Amniotic stem cell (primary cell): ENCODE measurements at regions not wholly inside any gene's neighbourhood (a gene's known extent, or its start where the extent isn't known, plus 50 kb on each side); places are given as distances from the start of the nearest gene placed in this dataset.
"Not testable (repeated sequence)": the region's sequence is repeated elsewhere in the genome, so short reads cannot be mapped to it uniquely, and the experiment has no call there.

ENCODE experiments used
- DNase-seq: peaks from one replicate; lab custom pipeline; 2025; lab: John Stamatoyannopoulos, UW

DNA sequence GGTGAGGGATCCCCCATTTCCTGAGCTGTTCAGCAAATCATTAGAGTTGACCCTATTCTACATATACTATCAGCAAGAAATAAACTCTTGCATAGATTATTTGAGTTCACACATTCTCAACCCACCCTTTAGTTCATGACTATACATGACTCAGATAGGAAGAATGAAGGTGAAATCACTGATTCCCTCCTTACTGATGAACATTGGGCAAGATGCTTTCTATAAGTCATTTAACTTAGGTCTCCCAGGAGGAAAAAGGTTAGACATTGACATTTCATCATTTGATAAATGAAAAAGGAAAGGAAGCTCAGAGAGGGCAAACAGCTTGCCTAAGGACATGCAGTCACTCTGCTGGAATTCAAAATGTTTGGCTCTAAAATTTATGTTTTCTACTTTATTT, 408.0 kb downstream of the TMEM182 start:
- DNase-seq, result no peak

GRCh38 chr2:103172821-103173220, 411.0 kb downstream of the TMEM182 start:
- DNase-seq, result no peak

- no peak for DNase-seq
Measured at GRCh38 chr2:103174711-103175110, 412.9 kb downstream of the TMEM182 start.

- DNase-seq, result no peak
Measured at GRCh38 chr2:103176294-103176915, 414.6 kb downstream of the TMEM182 start.

DNA sequence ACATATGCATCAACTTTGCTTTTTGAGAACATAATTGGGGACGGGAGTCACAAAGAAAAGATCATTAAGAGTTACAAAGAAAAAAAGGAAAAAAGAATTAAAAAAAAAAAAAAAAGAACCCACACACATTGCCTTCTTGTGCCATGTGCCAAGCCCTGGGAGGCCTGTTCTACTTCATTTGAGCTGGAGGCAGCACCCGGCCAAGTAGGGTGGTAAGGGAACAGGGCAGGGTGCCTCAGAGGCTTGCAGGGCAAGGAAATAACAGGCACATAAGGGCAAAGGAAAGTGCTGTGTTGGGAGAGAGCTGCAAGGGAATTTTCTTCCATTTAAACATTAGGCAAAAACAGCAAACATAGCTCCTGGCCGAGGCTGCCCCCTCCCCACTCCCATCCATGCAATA, 418.0 kb downstream of the TMEM182 start:
- DNase-seq, result no peak

DNA sequence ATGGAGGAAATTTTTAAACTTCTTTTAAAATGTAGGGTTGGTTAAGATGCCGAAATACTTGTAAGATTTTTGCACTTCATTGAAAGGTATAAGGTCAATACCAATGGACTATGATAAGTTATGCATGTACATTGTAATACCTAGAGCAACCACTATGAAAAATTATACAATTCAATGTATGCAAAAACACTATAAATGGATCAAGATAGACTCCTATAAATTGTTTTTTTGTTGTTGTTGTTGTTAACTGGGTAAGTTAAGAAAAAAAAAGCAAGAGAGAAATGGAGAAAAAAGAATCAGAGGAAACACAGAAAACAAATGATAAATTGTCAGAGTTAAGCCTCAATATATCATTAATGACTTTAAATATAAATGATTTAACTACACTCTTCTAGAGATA, 421.2 kb downstream of the TMEM182 start:
- DNase-seq, result no peak

GRCh38 chr2:103196802-103197201, 435.0 kb downstream of the TMEM182 start:
- no peak for DNase-seq

GRCh38 chr2:103200774-103201173, 438.9 kb downstream of the TMEM182 start:
- DNase-seq, result not testable (repeated sequence)

DNA sequence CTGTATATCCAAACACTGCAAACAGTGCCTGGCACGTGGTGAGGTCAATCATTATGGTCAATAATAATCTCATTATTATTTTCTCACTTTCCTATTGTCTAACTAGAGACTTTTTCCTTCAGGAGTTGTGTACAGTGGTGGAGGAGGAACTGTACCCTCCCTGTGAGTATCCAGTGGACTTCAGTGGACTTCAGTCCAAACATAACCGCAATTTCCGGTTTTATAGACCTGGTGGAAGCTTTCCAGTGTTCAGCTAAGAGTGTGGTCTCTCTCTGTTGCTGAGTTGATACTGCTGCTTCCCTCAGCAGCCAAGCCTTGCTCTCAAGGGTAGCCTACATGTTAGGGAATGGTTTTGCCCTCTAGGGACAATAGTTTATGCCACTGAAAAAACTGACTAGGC, 447.1 kb downstream of the TMEM182 start:
- no peak for DNase-seq

- no peak for DNase-seq
Measured at GRCh38 chr2:103213028-103213542, 451.3 kb downstream of the TMEM182 start.

DNA sequence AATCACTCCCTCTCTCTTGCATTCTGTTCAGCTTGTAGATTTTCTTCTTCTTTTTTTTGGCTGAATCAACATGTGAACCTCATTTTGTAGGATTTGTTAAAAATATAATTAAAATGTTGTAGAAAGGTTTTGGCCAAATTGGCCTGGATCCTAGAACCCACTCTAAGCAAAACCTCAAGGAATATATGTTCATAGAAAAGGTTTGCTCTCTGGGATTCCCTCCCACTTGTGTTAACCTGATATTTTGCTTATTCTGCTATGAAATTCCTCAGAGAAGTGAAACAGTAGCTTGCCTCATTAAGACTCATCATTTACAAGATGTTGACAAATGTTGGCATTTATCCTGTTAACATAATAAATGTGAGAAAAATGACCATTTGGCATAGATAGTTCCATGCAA, 456.7 kb downstream of the TMEM182 start:
- DNase-seq, result no peak

DNA sequence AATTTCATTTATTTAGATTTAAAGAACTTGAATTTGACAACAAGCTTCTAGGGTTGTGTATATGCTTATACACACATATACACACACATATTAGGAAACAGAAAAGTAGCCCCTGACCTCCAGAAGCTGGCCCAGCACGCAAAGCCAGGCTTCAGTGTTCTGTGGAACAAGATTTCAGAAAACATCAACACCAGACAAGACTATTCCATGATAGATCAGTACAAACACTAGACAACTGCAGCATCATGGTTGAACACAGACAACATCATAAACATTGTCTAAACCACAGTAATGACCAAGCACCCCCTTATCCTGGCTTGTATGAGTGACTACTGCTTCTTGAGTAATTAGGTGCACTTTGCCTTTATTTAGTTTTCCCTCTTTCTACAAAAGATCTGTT, 457.6 kb downstream of the TMEM182 start:
- no peak for DNase-seq

DNA sequence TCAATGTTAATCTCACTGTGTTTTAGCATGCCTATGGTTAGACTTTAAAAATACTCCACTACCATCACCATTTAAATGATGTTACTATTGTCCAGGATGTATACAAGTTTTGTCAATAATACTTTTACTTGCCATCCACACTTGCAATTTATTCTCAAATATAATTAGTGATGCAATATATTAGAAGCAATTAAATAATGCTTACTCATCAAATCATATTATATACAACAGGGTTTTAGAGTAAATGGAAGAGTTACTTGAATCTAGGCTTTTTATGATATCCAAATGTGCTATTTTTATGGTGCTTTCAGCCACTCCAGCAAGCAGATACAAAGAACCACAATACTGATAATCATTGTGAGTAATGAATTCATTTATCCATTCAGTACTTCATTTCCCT, 461.1 kb downstream of the TMEM182 start:
- no peak for DNase-seq

GRCh38 chr2:103230796-103231195, 469.0 kb downstream of the TMEM182 start:
- DNase-seq, result no peak

DNA sequence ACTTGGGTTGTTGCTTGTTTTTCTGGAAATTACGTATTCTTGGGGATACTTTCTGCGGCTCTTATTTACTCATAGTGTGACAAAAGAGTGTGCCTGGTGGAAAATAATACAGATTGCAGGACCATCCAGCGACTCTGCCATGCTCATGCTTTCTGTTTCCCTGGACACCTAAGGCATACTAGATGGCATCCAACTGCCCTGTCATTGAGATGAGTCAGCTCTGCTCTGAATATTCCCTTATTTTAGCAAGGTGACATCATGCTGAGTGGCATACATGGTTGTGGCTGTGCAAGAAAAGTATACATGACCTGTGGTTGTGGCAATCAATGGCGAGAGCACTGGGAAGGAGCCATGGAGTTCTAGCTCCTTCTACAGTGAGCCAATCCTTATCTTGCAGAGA, 471.0 kb downstream of the TMEM182 start:
- no peak for DNase-seq

GRCh38 chr2:103233691-103234090, 471.9 kb downstream of the TMEM182 start:
- DNase-seq, result no peak

DNA sequence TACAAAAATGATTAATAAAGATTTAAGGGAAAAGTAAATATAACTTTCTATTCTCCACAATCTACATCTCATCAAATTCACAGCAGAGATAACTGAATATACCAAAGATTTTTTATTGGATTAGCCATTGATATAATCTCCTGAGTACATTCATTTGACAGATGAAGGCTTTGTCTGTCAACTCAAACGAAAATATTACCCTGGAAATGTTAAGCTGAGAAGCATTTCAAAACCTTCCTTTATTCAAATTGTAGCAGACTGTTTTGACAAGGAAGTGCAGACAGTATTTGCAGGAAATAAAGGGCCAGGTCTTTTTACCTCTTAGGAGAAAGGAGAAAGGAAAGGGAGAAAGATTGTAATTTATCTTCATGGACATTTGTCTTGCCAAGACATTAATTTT, 473.5 kb downstream of the TMEM182 start:
- no peak for DNase-seq

- DNase-seq, result no peak
Measured at GRCh38 chr2:103249462-103249861, 487.6 kb downstream of the TMEM182 start.

GRCh38 chr2:103252781-103253180, 490.9 kb downstream of the TMEM182 start:
- DNase-seq, result no peak

- DNase-seq, result no peak
Measured at GRCh38 chr2:103254611-103255010, 492.8 kb downstream of the TMEM182 start.

GRCh38 chr2:103264058-103264768, 502.4 kb downstream of the TMEM182 start:
- DNase-seq, result no peak

- DNase-seq, result no peak
Measured at GRCh38 chr2:103265521-103265920, 503.7 kb downstream of the TMEM182 start.

DNA sequence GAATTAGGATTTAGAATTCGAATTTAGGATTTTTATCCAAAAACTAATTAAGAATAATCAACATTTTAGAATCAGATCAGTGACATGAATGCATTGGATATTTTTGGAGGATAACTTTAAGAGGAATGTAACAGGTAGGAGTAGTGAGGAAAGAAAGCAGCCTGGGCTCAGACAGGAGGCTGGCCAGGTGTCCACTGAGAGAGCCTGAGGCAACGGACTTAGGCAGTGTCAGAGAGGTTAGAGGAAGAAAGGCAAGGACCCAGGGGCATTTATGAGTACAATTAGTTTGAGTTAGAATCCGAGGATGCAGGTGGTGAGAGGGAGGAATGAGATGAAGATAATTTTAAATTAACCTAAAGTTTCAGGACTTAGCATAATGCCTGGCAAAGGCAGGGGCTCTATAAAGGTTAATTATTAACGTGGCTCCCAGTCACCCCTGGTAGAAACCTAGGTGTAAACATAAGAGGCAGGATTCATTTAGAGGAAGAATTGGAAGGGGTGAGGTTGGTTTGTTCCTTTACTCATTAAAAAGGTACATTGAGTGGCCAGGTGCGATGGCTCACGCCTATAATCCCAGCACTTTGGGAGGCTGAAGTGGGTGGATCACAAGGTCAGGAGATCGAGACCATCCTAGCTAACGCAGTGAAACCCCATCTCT, 507.1 kb downstream of the TMEM182 start:
- no peak for DNase-seq
